NCI-H1417 treated with DMSO at 0.1 percent for 48 hours (cell line): ENCODE measurements at regions not wholly inside any gene's neighbourhood (a gene's known extent, or its start where the extent isn't known, plus 50 kb on each side); places are given as distances from the start of the nearest gene placed in this dataset.

Experiments used
- DNase-seq: peaks from one replicate; lab custom pipeline; 2025; lab: John Stamatoyannopoulos, UW

- no peak for DNase-seq
Measured at GRCh38 chr2:140061240-140061639, 1281.0 kb upstream of the NXPH2 start.

- no peak for DNase-seq
Measured at GRCh38 chr2:140057928-140058327, 1277.7 kb upstream of the NXPH2 start.

- DNase-seq = no peak
Measured at GRCh38 chr2:140041811-140042210, 1261.6 kb upstream of the NXPH2 start.

GRCh38 chr2:140041239-140041638 is 1261.0 kb upstream of the NXPH2 start:
- DNase-seq = no peak

- no peak for DNase-seq
Measured at GRCh38 chr2:140033638-140034037, 1253.4 kb upstream of the NXPH2 start.

- no peak for DNase-seq
Measured at GRCh38 chr2:140027966-140028365, 1247.8 kb upstream of the NXPH2 start.

GRCh38 chr2:140027320-140027719 is 1247.1 kb upstream of the NXPH2 start:
- no peak for DNase-seq

GRCh38 chr2:140023291-140023690 is 1243.1 kb upstream of the NXPH2 start:
- no peak for DNase-seq

- no peak for DNase-seq
Measured at GRCh38 chr2:140018541-140018940, 1238.4 kb upstream of the NXPH2 start.

- no peak for DNase-seq
Measured at GRCh38 chr2:140014204-140014546, 1234.0 kb upstream of the NXPH2 start.

GRCh38 chr2:140013545-140014203 is 1233.5 kb upstream of the NXPH2 start:
- DNase-seq = no peak

GRCh38 chr2:140011287-140011686 is 1231.1 kb upstream of the NXPH2 start:
- no peak for DNase-seq

GRCh38 chr2:140002110-140002509 is 1221.9 kb upstream of the NXPH2 start:
- no peak for DNase-seq

GRCh38 chr2:139992711-139993345 is 1212.6 kb upstream of the NXPH2 start:
- DNase-seq = no peak

- no peak for DNase-seq
Measured at GRCh38 chr2:139992078-139992477, 1211.9 kb upstream of the NXPH2 start.

GRCh38 chr2:139990646-139991335 is 1210.6 kb upstream of the NXPH2 start:
- no peak for DNase-seq

GRCh38 chr2:139969323-139969722 is 1189.1 kb upstream of the NXPH2 start:
- DNase-seq = no peak

GRCh38 chr2:139968588-139968987 is 1188.4 kb upstream of the NXPH2 start:
- no peak for DNase-seq

- no peak for DNase-seq
Measured at GRCh38 chr2:139967665-139968064, 1187.5 kb upstream of the NXPH2 start.

- DNase-seq = no peak
Measured at GRCh38 chr2:139964721-139965440, 1184.7 kb upstream of the NXPH2 start.

- DNase-seq = no peak
Measured at GRCh38 chr2:139963863-139964355, 1183.7 kb upstream of the NXPH2 start.

GRCh38 chr2:139949242-139949972 is 1169.2 kb upstream of the NXPH2 start:
- DNase-seq = no peak
